Mesenchymal stem cell (in vitro differentiated cells and primary cell): ENCODE measurements at regions not wholly inside any gene's neighbourhood (a gene's known extent, or its start where the extent isn't known, plus 50 kb on each side); places are given as distances from the start of the nearest gene placed in this dataset.

Experiments
- DNase-seq: peaks from one replicate; pipeline ENCODE4 v3.0.0-alpha.2; 2013
- H2AFZ ChIP-seq: one replicate; pipeline ENCODE4 v1.6.1; 2013; ENCODE audit warnings: low read depth, mild to moderate bottlenecking, control low read depth, inconsistent platforms, low read length, moderate library complexity
- H2AK5ac ChIP-seq: 2 replicates; pipeline ENCODE4 v1.6.1; 2013; ENCODE audit warnings: low read length, moderate library complexity, mild to moderate bottlenecking, inconsistent platforms; ENCODE audit not compliant: severe bottlenecking
- H2BK120ac ChIP-seq: one replicate; pipeline ENCODE4 v1.6.1; 2013; ENCODE audit warnings: low read depth, mild to moderate bottlenecking, inconsistent platforms, low read length, moderate library complexity
- H2BK12ac ChIP-seq, 2 experiments: one replicate each; pipeline ENCODE4 v1.6.1; 2013; ENCODE audit warnings: inconsistent platforms in 2 of 2, low read length in 2 of 2, mild to moderate bottlenecking in 2 of 2, moderate library complexity in 2 of 2, control low read depth in 1 of 2
- H2BK15ac ChIP-seq: one replicate; pipeline ENCODE4 v1.6.1; 2013; ENCODE audit warnings: mild to moderate bottlenecking, low read depth, inconsistent platforms; ENCODE audit not compliant: poor library complexity, severe bottlenecking
- H2BK5ac ChIP-seq: 2 replicates; pipeline ENCODE4 v1.6.1; 2013; ENCODE audit warnings: low read depth, mild to moderate bottlenecking, low read length, control low read depth, inconsistent platforms; ENCODE audit not compliant: poor library complexity, severe bottlenecking
- H3K14ac ChIP-seq, 2 experiments: one replicate each; pipeline ENCODE4 v1.6.1; 2013; ENCODE audit warnings: inconsistent platforms in 2 of 2, low read length in 2 of 2, control low read depth in 1 of 2, mild to moderate bottlenecking in 1 of 2, moderate library complexity in 1 of 2
- H3K18ac ChIP-seq, 2 experiments: one replicate each; pipeline ENCODE4 v1.6.1; 2013; ENCODE audit warnings: inconsistent platforms in 2 of 2, low read length in 2 of 2, control low read depth in 1 of 2, low read depth in 1 of 2, mild to moderate bottlenecking in 1 of 2
- H3K23ac ChIP-seq, 2 experiments: one replicate each; pipeline ENCODE4 v1.6.1; 2013; ENCODE audit warnings: inconsistent platforms in 2 of 2, low read length in 2 of 2, mild to moderate bottlenecking in 2 of 2, moderate library complexity in 2 of 2, control low read depth in 1 of 2
- H3K27ac ChIP-seq: 2 replicates; pipeline ENCODE4 v1.5.1; 2013; ENCODE audit warnings: mild to moderate bottlenecking, moderate library complexity, low read length, control low read depth, inconsistent platforms; ENCODE audit not compliant: poor library complexity, severe bottlenecking
- H3K27me3 ChIP-seq, 2 experiments: 2 replicates each; pipeline versions ENCODE4 v1.6.1 to v1.7.0; 2013; ENCODE audit warnings: low read length in 2 of 2, mild to moderate bottlenecking in 2 of 2, moderate library complexity in 2 of 2, control low read depth in 1 of 2, inconsistent platforms in 1 of 2; ENCODE audit not compliant: control insufficient read depth in 1 of 2, insufficient read depth in 1 of 2
- H3K36me3 ChIP-seq, 2 experiments: 2 replicates each; pipeline versions ENCODE4 v1.6.1 to v1.7.0; 2013; ENCODE audit warnings: low read length in 2 of 2, control low read depth in 1 of 2, inconsistent platforms in 1 of 2, low read depth in 1 of 2, mild to moderate bottlenecking in 1 of 2; ENCODE audit not compliant: insufficient read depth in 2 of 2, control insufficient read depth in 1 of 2
- H3K4ac ChIP-seq, 2 experiments: one replicate each; pipeline ENCODE4 v1.6.1; 2013; ENCODE audit warnings: inconsistent platforms in 2 of 2, low read length in 2 of 2, mild to moderate bottlenecking in 2 of 2, moderate library complexity in 2 of 2, control low read depth in 1 of 2, low read depth in 1 of 2
- H3K4me1 ChIP-seq: 2 replicates; pipeline ENCODE4 v1.6.1; 2013; ENCODE audit warnings: low read depth, low read length, control low read depth; ENCODE audit not compliant: control insufficient read depth, insufficient read depth
- H3K4me2 ChIP-seq: 2 replicates; pipeline ENCODE4 v1.6.1; 2013; ENCODE audit warnings: low read length, mild to moderate bottlenecking, inconsistent platforms; ENCODE audit not compliant: poor library complexity, severe bottlenecking
- H3K4me3 ChIP-seq, 2 experiments: 2 replicates each; pipeline versions ENCODE4 v1.5.1 to v1.7.0; 2013; ENCODE audit warnings: low read length in 2 of 2, mild to moderate bottlenecking in 2 of 2, control low read depth in 1 of 2, low read depth in 1 of 2; ENCODE audit not compliant: insufficient read depth in 1 of 2
- H3K79me1 ChIP-seq: replicated peaks from 2 replicates; pipeline ENCODE4 v1.6.1; 2013; ENCODE audit warnings: mild to moderate bottlenecking, control low read depth, low read length, inconsistent platforms; ENCODE audit not compliant: poor library complexity, severe bottlenecking
- H3K9ac ChIP-seq: 2 replicates; pipeline ENCODE4 v1.7.0; 2013; ENCODE audit warnings: mild to moderate bottlenecking, low read length, moderate library complexity
- H3K9me3 ChIP-seq: 2 replicates; pipeline ENCODE4 v1.7.0; 2013; ENCODE audit warnings: mild to moderate bottlenecking, low read length; ENCODE audit not compliant: control insufficient read depth
- H4K8ac ChIP-seq: one replicate; pipeline ENCODE4 v1.6.1; 2013; ENCODE audit warnings: inconsistent platforms, mild to moderate bottlenecking, low read length, moderate library complexity
- H4K91ac ChIP-seq: one replicate; pipeline ENCODE4 v1.6.1; 2013; ENCODE audit warnings: mild to moderate bottlenecking, low read length, inconsistent platforms
- WGBS: methylation state at CpG from one replicate; pipeline ENCODE4 v1.1.7; 2013; ENCODE audit warnings: mixed read lengths; 5-methylcytosine and 5-hydroxymethylcytosine counted together

GRCh38 chr6:21501021-21501354 is 92.6 kb upstream of the SOX4 start:
- Histone ChIP-seq H3K4me1 (no peaks in the 10 kb centered on the region), H2AFZ (no peak overlapping the region), H3K9ac (no peak overlapping the region), H3K4me3 (no peak overlapping the region), H4K91ac (no peak overlapping the region), H3K27me3 (no peaks in the 10 kb centered on the region), H2BK12ac (peak overlapping the region in 1 of 2 experiments; percentile 27), H3K36me3 (no peaks in the 10 kb centered on the region), H3K27ac (no peak overlapping the region), H3K18ac (peak overlapping the region in 1 of 2 experiments; percentile 80), H2BK5ac (no peak overlapping the region), H2AK5ac (no peak overlapping the region), H2BK15ac (no peak overlapping the region), H3K23ac (no peak overlapping the region), H3K14ac (peak overlapping the region in 1 of 2 experiments; percentile 93), H3K4me2 (no peak overlapping the region), H3K79me1 (no peaks in the 10 kb centered on the region), H3K4ac (no peak overlapping the region), H3K9me3 (no peaks in the 10 kb centered on the region), H4K8ac (no peak overlapping the region), H2BK120ac (no peak overlapping the region)
- WGBS: 77% methylated on average over 3 of the region's 3 CpGs
- DNase-seq: no peak

- Histone ChIP-seq H2BK120ac (no peak overlapping the region), H3K9ac (no peak overlapping the region), H4K8ac (no peak overlapping the region), H3K9me3 (no peaks in the 10 kb centered on the region), H3K79me1 (no peaks in the 10 kb centered on the region), H3K23ac (no peak overlapping the region), H3K4me3 (no peak overlapping the region), H4K91ac (no peak overlapping the region), H2AK5ac (no peak overlapping the region), H3K4me1 (no peaks in the 10 kb centered on the region), H2BK15ac (no peak overlapping the region), H2AFZ (no peak overlapping the region), H3K36me3 (no peaks in the 10 kb centered on the region), H3K27me3 (no peaks in the 10 kb centered on the region), H2BK5ac (no peak overlapping the region), H3K14ac (no peak overlapping the region), H3K4me2 (no peak overlapping the region), H2BK12ac (no peak overlapping the region), H3K4ac (no peak overlapping the region), H3K27ac (no peak overlapping the region), H3K18ac (no peak overlapping the region)
- no CpG with 5 or more reads among the region's 1 CpG for WGBS
- DNase-seq: no peak
Observed at GRCh38 chr6:21501815-21502214, 91.7 kb upstream of the SOX4 start.

GRCh38 chr6:21502682-21503081 is 90.9 kb upstream of the SOX4 start:
- H2BK15ac ChIP-seq: no peak overlapping the region
- 97% methylated on average over 1 of the region's 1 CpG for WGBS
- no peak overlapping the region for H3K18ac ChIP-seq
- H3K4me1 ChIP-seq: no peaks in the 10 kb centered on the region
- no peak overlapping the region for H3K9ac ChIP-seq
- H2BK5ac ChIP-seq: no peak overlapping the region
- no peak overlapping the region for H3K14ac ChIP-seq
- no peaks in the 10 kb centered on the region for H3K27me3 ChIP-seq
- no peak overlapping the region for H3K4me3 ChIP-seq
- DNase-seq: no peak
- H3K23ac ChIP-seq: no peak overlapping the region
- H3K27ac ChIP-seq: no peak overlapping the region
- no peaks in the 10 kb centered on the region for H3K9me3 ChIP-seq
- H3K4me2 ChIP-seq: no peak overlapping the region
- no peak overlapping the region for H4K8ac ChIP-seq
- no peak overlapping the region for H3K4ac ChIP-seq
- H3K79me1 ChIP-seq: no peaks in the 10 kb centered on the region
- H3K36me3 ChIP-seq: no peaks in the 10 kb centered on the region
- no peak overlapping the region for H2AFZ ChIP-seq
- H2BK120ac ChIP-seq: no peak overlapping the region
- H2BK12ac ChIP-seq: no peak overlapping the region
- no peak overlapping the region for H4K91ac ChIP-seq
- H2AK5ac ChIP-seq: no peak overlapping the region

GRCh38 chr6:21504790-21505189 is 88.8 kb upstream of the SOX4 start:
- Histone ChIP-seq H2BK15ac (no peak overlapping the region), H2BK120ac (no peak overlapping the region)

More at GRCh38 chr6:21504790-21505189, 88.8 kb upstream of the SOX4 start:
- WGBS: 68% methylated on average over 6 of the region's 6 CpGs
- Histone ChIP-seq H3K27me3 (no peaks in the 10 kb centered on the region), H3K4ac (no peak overlapping the region), H3K14ac (no peak overlapping the region), H3K23ac (no peak overlapping the region), H3K4me3 (no peak overlapping the region), H2BK12ac (no peak overlapping the region), H2AFZ (no peak overlapping the region), H3K9me3 (no peaks in the 10 kb centered on the region), H4K91ac (no peak overlapping the region), H3K18ac (no peak overlapping the region), H2AK5ac (no peak overlapping the region), H3K27ac (no peak overlapping the region), H3K9ac (no peak overlapping the region), H2BK5ac (no peak overlapping the region), H3K4me1 (no peaks in the 10 kb centered on the region), H3K4me2 (no peak overlapping the region), H3K79me1 (no peaks in the 10 kb centered on the region), H3K36me3 (no peaks in the 10 kb centered on the region), H4K8ac (no peak overlapping the region)
- no peak for DNase-seq
